PC-9 (cell line): ENCODE measurements at regions not wholly inside any gene's neighbourhood (a gene's known extent, or its start where the extent isn't known, plus 50 kb on each side); places are given as distances from the start of the nearest gene placed in this dataset.

Source experiments
- BruUV-seq: library from RNA; stranded (reverse); fragments of 400-500 nt; replicated peaks from 2 replicates; lab custom pipeline; 2021; lab: Mats Ljungman, UMichigan
- CTCF ChIA-PET: fragments of 300-600 bp; sonication (Branson Sonifier 250); formaldehyde crosslinking; loops from one replicate; lab custom pipeline; 2022; ENCODE audit warnings: antibody characterized with exemption; lab: Charles Lee
- POLR2A ChIA-PET: fragments of 300-600 bp; sonication (Branson Sonifier 250); formaldehyde crosslinking; loops from one replicate; lab custom pipeline; 2022; ENCODE audit warnings: antibody characterized with exemption; ENCODE audit not compliant: unreplicated experiment; lab: Charles Lee
- DNase-seq, 2 experiments: peaks; one replicate each; pipeline versions ENCODE4 v3.0.0 to v3.0.0-alpha.2; 2015 to 2022; ENCODE audit warnings: mixed read lengths in 1 of 2
- H2AFZ ChIP-seq: fragments of 200-600 bp; sonication (generic); 2 replicates; pipeline ENCODE4 v1.8.1; 2017; ENCODE audit warnings: antibody characterized with exemption
- H3F3A ChIP-seq: fragments of 200-600 bp; sonication (generic); 2 replicates; pipeline ENCODE4 v1.8.1; 2017; ENCODE audit warnings: antibody characterized with exemption, mild to moderate bottlenecking, low read depth; ENCODE audit not compliant: insufficient read depth
- H3K27ac ChIP-seq: fragments of 200-600 bp; sonication (generic); 2 replicates; pipeline ENCODE4 v1.6.1; 2016; ENCODE audit warnings: mixed run types
- H3K27me3 ChIP-seq: fragments of 200-600 bp; sonication (generic); 2 replicates; pipeline ENCODE4 v1.6.1; 2016; ENCODE audit warnings: low read depth, mixed run types; ENCODE audit not compliant: insufficient read depth
- H3K36me3 ChIP-seq: fragments of 200-600 bp; sonication (generic); 2 replicates; pipeline ENCODE4 v1.6.1; 2016; ENCODE audit warnings: low read depth, mixed run types
- H3K4me1 ChIP-seq: fragments of 200-600 bp; sonication (generic); replicated peaks from 2 replicates; pipeline ENCODE4 v1.6.1; 2016; ENCODE audit warnings: mixed run types; ENCODE audit not compliant: insufficient read depth
- H3K4me2 ChIP-seq: fragments of 200-600 bp; sonication (generic); 2 replicates; pipeline ENCODE4 v1.6.1; 2017; ENCODE audit warnings: mixed run types
- H3K4me3 ChIP-seq: fragments of 200-600 bp; sonication (generic); 2 replicates; pipeline ENCODE4 v1.6.1; 2016; ENCODE audit warnings: mixed run types
- H3K79me2 ChIP-seq: fragments of 200-600 bp; sonication (generic); 2 replicates; pipeline ENCODE4 v1.6.1; 2017; ENCODE audit warnings: low read depth, mixed run types
- H3K9me2 ChIP-seq: fragments of 200-600 bp; sonication (generic); 2 replicates; pipeline ENCODE4 v1.8.1; 2017; ENCODE audit warnings: mild to moderate bottlenecking; ENCODE audit not compliant: insufficient read depth
- H3K9me3 ChIP-seq: fragments of 200-600 bp; sonication (generic); 2 replicates; pipeline ENCODE4 v1.8.1; 2016; ENCODE audit warnings: low read depth; ENCODE audit not compliant: insufficient read depth
- H4K20me1 ChIP-seq: fragments of 200-600 bp; sonication (generic); 2 replicates; pipeline ENCODE4 v1.8.1; 2017; ENCODE audit not compliant: insufficient read depth
- EZH2 ChIP-seq: fragments of 200-600 bp; sonication (generic); IDR thresholded peaks from 2 replicates; pipeline ENCODE4 v1.8.0; 2017; ENCODE audit warnings: antibody characterized with exemption, low read depth
- intact Hi-C: fragments of 100-400 bp; cut with micrococcal nuclease; formaldehyde crosslinking; loops from one replicate; pipeline ENCODE4 v1.10.0; 2022; ENCODE audit not compliant: unreplicated experiment
- TF ChIP-seq, protein P1 (sequence below): fragments of 200-600 bp; sonication (generic); conservative IDR thresholded peaks from 2 replicates; pipeline ENCODE4 v1.6.1; 2017; ENCODE audit warnings: mixed run types, antibody characterized with exemption, mild to moderate bottlenecking, moderate library complexity

GRCh38 chr7:92955081-92955480 is 118.7 kb upstream of the CDK6 start:
- ChIA-PET CTCF (no interaction called here), POLR2A (no interaction called here)
- no peaks in the 10 kb centered on the region for H3K4me1 ChIP-seq
- no peaks in the 10 kb centered on the region for H3K79me2 ChIP-seq
- no peak overlapping the region for H2AFZ ChIP-seq
- no peak for DNase-seq
- H3K9me3 ChIP-seq, result peaks cover 7% of the 10 kb centered on the region; the same call in 1 of the 2 replicates
- no peaks in the 10 kb centered on the region for H4K20me1 ChIP-seq
- H3K36me3 ChIP-seq, result no peaks in the 10 kb centered on the region
- no TSS peak for BruUV-seq
- H3K27me3 ChIP-seq, result no peaks in the 10 kb centered on the region
- intact Hi-C loops, result no loop called here
- no peaks in the 10 kb centered on the region; the same call in 1 of the 2 replicates for H3K9me2 ChIP-seq
- H3K27ac ChIP-seq, result no peak overlapping the region
- no peak for TF ChIP-seq EZH2
- TF ChIP-seq, protein P1, sequence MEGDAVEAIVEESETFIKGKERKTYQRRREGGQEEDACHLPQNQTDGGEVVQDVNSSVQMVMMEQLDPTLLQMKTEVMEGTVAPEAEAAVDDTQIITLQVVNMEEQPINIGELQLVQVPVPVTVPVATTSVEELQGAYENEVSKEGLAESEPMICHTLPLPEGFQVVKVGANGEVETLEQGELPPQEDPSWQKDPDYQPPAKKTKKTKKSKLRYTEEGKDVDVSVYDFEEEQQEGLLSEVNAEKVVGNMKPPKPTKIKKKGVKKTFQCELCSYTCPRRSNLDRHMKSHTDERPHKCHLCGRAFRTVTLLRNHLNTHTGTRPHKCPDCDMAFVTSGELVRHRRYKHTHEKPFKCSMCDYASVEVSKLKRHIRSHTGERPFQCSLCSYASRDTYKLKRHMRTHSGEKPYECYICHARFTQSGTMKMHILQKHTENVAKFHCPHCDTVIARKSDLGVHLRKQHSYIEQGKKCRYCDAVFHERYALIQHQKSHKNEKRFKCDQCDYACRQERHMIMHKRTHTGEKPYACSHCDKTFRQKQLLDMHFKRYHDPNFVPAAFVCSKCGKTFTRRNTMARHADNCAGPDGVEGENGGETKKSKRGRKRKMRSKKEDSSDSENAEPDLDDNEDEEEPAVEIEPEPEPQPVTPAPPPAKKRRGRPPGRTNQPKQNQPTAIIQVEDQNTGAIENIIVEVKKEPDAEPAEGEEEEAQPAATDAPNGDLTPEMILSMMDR, result no peak
- H3K4me3 ChIP-seq, result no peak overlapping the region
- no peak overlapping the region for H3K4me2 ChIP-seq
- H3F3A ChIP-seq, result no peaks in the 10 kb centered on the region

DNA sequence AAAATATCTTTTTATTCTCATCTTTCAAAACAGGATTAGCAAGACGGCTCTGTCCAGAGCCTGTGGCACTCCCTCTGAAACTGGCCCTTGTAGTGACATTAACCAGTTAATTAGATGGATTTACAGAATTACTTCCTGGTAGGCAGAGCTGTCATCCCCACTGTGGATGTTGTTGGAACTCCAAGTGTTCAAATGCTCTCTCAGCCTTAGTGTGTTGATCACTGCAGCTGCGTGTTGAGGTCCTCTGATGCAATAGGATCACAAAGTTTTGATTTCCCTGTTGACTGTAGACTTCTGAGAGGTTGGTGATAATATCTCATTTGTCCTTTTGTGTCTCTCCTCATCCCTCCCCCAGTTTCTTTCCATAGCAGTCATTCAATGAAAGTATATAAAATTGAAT is 117.3 kb upstream of the CDK6 start:
- Histone ChIP-seq H3K4me3 (no peak overlapping the region), H3K27ac (no peak overlapping the region), H3K4me2 (no peak overlapping the region), H4K20me1 (no peaks in the 10 kb centered on the region), H3K36me3 (no peaks in the 10 kb centered on the region), H3K4me1 (no peaks in the 10 kb centered on the region), H3F3A (no peaks in the 10 kb centered on the region), H3K9me2 (no peaks in the 10 kb centered on the region; the same call in 1 of the 2 replicates), H3K9me3 (peaks cover 7% of the 10 kb centered on the region; the same call in 1 of the 2 replicates), H3K79me2 (no peaks in the 10 kb centered on the region), H3K27me3 (no peaks in the 10 kb centered on the region), H2AFZ (no peak overlapping the region)
- intact Hi-C loops, result no loop called here
- no peak for DNase-seq
- ChIA-PET CTCF (no interaction called here), POLR2A (no interaction called here)
- no peak for TF ChIP-seq EZH2
- TF ChIP-seq, protein P1, result no peak
- no TSS peak for BruUV-seq

- Histone ChIP-seq H3F3A (no peaks in the 10 kb centered on the region), H3K9me2 (peaks cover 4% of the 10 kb centered on the region), H3K36me3 (no peaks in the 10 kb centered on the region), H3K4me1 (no peaks in the 10 kb centered on the region), H3K9me3 (no peaks in the 10 kb centered on the region), H3K27me3 (no peaks in the 10 kb centered on the region), H4K20me1 (no peaks in the 10 kb centered on the region), H3K4me2 (no peak overlapping the region), H2AFZ (no peak overlapping the region), H3K79me2 (no peaks in the 10 kb centered on the region), H3K4me3 (no peak overlapping the region), H3K27ac (no peak overlapping the region)
- POLR2A ChIA-PET, result no interaction called here
- DNase-seq, result no peak
- no TSS peak for BruUV-seq
- intact Hi-C loops, result no loop called here
- TF ChIP-seq EZH2, result no peak
- TF ChIP-seq, protein P1, result no peak
- CTCF ChIA-PET, result no interaction called here
Observed at GRCh38 chr7:92949748-92950147, 113.4 kb upstream of the CDK6 start.
